NCI-H187 (cell line): ENCODE measurements at regions not wholly inside any gene's neighbourhood (a gene's known extent, or its start where the extent isn't known, plus 50 kb on each side); places are given as distances from the start of the nearest gene placed in this dataset.

Source experiments
- DNase-seq, 2 experiments: peaks; one replicate each; lab custom pipeline; 2025; lab: John Stamatoyannopoulos, UW

GRCh38 chr7:142409471-142409870 is 151.6 kb upstream of the PRSS58 start:
- no peak for DNase-seq

- no peak for DNase-seq
These were observed 150.9 kb upstream of the PRSS58 start for GRCh38 chr7:142408794-142409193.

- DNase-seq, result no peak
These were observed 150.2 kb upstream of the PRSS58 start for GRCh38 chr7:142407939-142408570.

GRCh38 chr7:142405122-142405765 is 147.4 kb upstream of the PRSS58 start:
- no peak for DNase-seq

GRCh38 chr7:142401951-142402350 is 144.1 kb upstream of the PRSS58 start:
- no peak for DNase-seq

GRCh38 chr7:142400042-142400533 is 142.2 kb upstream of the PRSS58 start:
- DNase-seq, result no peak

- no peak for DNase-seq
These were observed 133.5 kb upstream of the PRSS58 start for GRCh38 chr7:142391191-142391992.

- no peak for DNase-seq
These were observed 131.7 kb upstream of the PRSS58 start for GRCh38 chr7:142389544-142389943.

GRCh38 chr7:142385491-142386340 is 127.9 kb upstream of the PRSS58 start:
- DNase-seq, result peak; percentile 27 to 30

GRCh38 chr7:142384493-142384922 is 126.7 kb upstream of the PRSS58 start:
- DNase-seq, result no peak

GRCh38 chr7:142383841-142384492 is 126.1 kb upstream of the PRSS58 start:
- DNase-seq, result no peak

GRCh38 chr7:142381727-142382390 is 124.0 kb upstream of the PRSS58 start:
- DNase-seq, result peak; percentile 18 to 22

GRCh38 chr7:142380069-142380468 is 122.2 kb upstream of the PRSS58 start:
- no peak for DNase-seq

- DNase-seq, result peak in 1 of 2 experiments; percentile 34
These were observed 121.5 kb upstream of the PRSS58 start for GRCh38 chr7:142379201-142379885.

GRCh38 chr7:142377567-142377966 is 119.7 kb upstream of the PRSS58 start:
- no peak for DNase-seq

- DNase-seq, result no peak
These were observed 118.6 kb upstream of the PRSS58 start for GRCh38 chr7:142376356-142376997.

- no peak for DNase-seq
These were observed 118.0 kb upstream of the PRSS58 start for GRCh38 chr7:142375710-142376313.

GRCh38 chr7:142372727-142373126 is 114.9 kb upstream of the PRSS58 start:
- no peak for DNase-seq
